ENCODE measurements at regions not wholly inside any gene's neighbourhood (a gene's known extent, or its start where the extent isn't known, plus 50 kb on each side); places are given as distances from the start of the nearest gene placed in this dataset.

- no peaks in the 10 kb centered on the region for H3K36me3 Mint-ChIP-seq (ENCODE audit: low read depth)
- no peak for TF ChIP-seq CTCF (IDR thresholded peaks at IDR 0.05; ENCODE audit: unreplicated experiment in 3 of 3)
- no peaks in the 10 kb centered on the region for H3K9me3 Mint-ChIP-seq
- peak overlapping the region; percentile 96 to 100 (median 99) for H3K4me3 Mint-ChIP-seq
- H3K4me1 Mint-ChIP-seq = peaks cover 49% of the 10 kb centered on the region
- H3K27me3 Mint-ChIP-seq (ENCODE audit: low read depth) = no peaks in the 10 kb centered on the region
- peak overlapping the region in 1 of 3 experiments; percentile 46 for H3K27ac Mint-ChIP-seq
Measured at GRCh38 chr3:107238787-107239186, 138.5 kb upstream of the CCDC54 start.

- no peaks in the 10 kb centered on the region for H3K27me3 Mint-ChIP-seq (ENCODE audit: low read depth)
- H3K27ac Mint-ChIP-seq = peak overlapping the region in 2 of 3 experiments; percentile 15 to 46
- peaks cover 6% of the 10 kb centered on the region for H3K36me3 Mint-ChIP-seq (ENCODE audit: low read depth)
- H3K4me1 Mint-ChIP-seq = peaks cover 56% of the 10 kb centered on the region
- peak overlapping the region; percentile 96 to 100 (median 99) for H3K4me3 Mint-ChIP-seq
- no peak for TF ChIP-seq CTCF (IDR thresholded peaks at IDR 0.05; ENCODE audit: unreplicated experiment in 3 of 3)
- H3K9me3 Mint-ChIP-seq = no peaks in the 10 kb centered on the region
Measured at GRCh38 chr3:107239703-107240102, 137.5 kb upstream of the CCDC54 start.

GRCh38 chr3:107240183-107241091 is 136.8 kb upstream of the CCDC54 start:
- Mint-ChIP-seq H3K4me3 (peak overlapping the region; percentile 96 to 100 (median 99)), H3K9me3 (no peaks in the 10 kb centered on the region), H3K27ac (peak overlapping the region; percentile 78 to 94 (median 92)), H3K36me3 (ENCODE audit: low read depth) (peaks cover 8% of the 10 kb centered on the region), H3K4me1 (peaks cover 55% of the 10 kb centered on the region), H3K27me3 (ENCODE audit: low read depth) (no peaks in the 10 kb centered on the region)
- no peak for TF ChIP-seq CTCF (IDR thresholded peaks at IDR 0.05; ENCODE audit: unreplicated experiment in 3 of 3)

- H3K27me3 Mint-ChIP-seq (ENCODE audit: low read depth) = no peaks in the 10 kb centered on the region
- peaks cover 8% of the 10 kb centered on the region for H3K36me3 Mint-ChIP-seq (ENCODE audit: low read depth)
- H3K4me3 Mint-ChIP-seq = peak overlapping the region; percentile 96 to 100 (median 99)
- no peaks in the 10 kb centered on the region for H3K9me3 Mint-ChIP-seq
- H3K27ac Mint-ChIP-seq = peak overlapping the region; percentile 78 to 94 (median 92)
- peaks cover 47% of the 10 kb centered on the region for H3K4me1 Mint-ChIP-seq
- no peak for TF ChIP-seq CTCF (IDR thresholded peaks at IDR 0.05; ENCODE audit: unreplicated experiment in 3 of 3)
Measured at GRCh38 chr3:107241217-107241616, 136.0 kb upstream of the CCDC54 start.

GRCh38 chr3:107242579-107242978 is 134.7 kb upstream of the CCDC54 start:
- Mint-ChIP-seq H3K4me1 (peaks cover 38% of the 10 kb centered on the region), H3K27ac (peak overlapping the region in 1 of 3 experiments; percentile 3), H3K9me3 (no peaks in the 10 kb centered on the region), H3K36me3 (ENCODE audit: low read depth) (peaks cover 8% of the 10 kb centered on the region), H3K4me3 (peak overlapping the region; percentile 96 to 100 (median 99)), H3K27me3 (ENCODE audit: low read depth) (no peaks in the 10 kb centered on the region)
- no peak for TF ChIP-seq CTCF (IDR thresholded peaks at IDR 0.05; ENCODE audit: unreplicated experiment in 3 of 3)
